ENCODE measurements at regions not wholly inside any gene's neighbourhood (a gene's known extent, or its start where the extent isn't known, plus 50 kb on each side); places are given as distances from the start of the nearest gene placed in this dataset.

DNA sequence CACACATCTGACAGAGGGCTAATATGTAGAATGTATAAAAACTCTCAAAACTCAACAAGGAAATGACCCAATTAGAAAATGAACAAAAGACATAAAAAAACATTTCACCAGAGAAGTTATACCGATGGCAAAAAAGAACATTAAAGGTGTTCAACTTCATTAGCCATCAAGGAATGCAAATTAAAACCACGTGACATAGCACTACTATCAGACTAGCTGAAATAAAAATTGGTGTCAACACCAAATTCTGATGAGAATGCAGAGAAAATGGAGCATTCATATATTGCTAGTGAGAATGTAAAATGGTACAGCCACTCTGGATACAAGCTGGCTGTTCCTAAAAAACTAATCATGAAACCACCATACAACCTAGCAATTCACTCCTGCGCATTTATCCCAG is 128.0 kb downstream of the INSIG2 start:
- no peak for TF ChIP-seq ZNF138 (CRISPR knock-in tag; conservative IDR thresholded peaks at IDR 0.05)
- TF ChIP-seq, protein P1, sequence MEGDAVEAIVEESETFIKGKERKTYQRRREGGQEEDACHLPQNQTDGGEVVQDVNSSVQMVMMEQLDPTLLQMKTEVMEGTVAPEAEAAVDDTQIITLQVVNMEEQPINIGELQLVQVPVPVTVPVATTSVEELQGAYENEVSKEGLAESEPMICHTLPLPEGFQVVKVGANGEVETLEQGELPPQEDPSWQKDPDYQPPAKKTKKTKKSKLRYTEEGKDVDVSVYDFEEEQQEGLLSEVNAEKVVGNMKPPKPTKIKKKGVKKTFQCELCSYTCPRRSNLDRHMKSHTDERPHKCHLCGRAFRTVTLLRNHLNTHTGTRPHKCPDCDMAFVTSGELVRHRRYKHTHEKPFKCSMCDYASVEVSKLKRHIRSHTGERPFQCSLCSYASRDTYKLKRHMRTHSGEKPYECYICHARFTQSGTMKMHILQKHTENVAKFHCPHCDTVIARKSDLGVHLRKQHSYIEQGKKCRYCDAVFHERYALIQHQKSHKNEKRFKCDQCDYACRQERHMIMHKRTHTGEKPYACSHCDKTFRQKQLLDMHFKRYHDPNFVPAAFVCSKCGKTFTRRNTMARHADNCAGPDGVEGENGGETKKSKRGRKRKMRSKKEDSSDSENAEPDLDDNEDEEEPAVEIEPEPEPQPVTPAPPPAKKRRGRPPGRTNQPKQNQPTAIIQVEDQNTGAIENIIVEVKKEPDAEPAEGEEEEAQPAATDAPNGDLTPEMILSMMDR (IDR thresholded peaks at IDR 0.05): no peak
- TF ChIP-seq, protein P2, sequence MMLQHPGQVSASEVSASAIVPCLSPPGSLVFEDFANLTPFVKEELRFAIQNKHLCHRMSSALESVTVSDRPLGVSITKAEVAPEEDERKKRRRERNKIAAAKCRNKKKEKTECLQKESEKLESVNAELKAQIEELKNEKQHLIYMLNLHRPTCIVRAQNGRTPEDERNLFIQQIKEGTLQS (CRISPR knock-in tag; conservative IDR thresholded peaks at IDR 0.05): no peak
- no peak for TF ChIP-seq JUN (CRISPR knock-in tag; IDR thresholded peaks at IDR 0.05)

All from WTC11 (cell line).